Liver (tissue), 8 donors: ENCODE measurements at regions not wholly inside any gene's neighbourhood (a gene's known extent, or its start where the extent isn't known, plus 50 kb on each side); places are given as distances from the start of the nearest gene placed in this dataset.
A peak's percentile ranks its signal among the peaks of the same experiment; 100 is the strongest.

Experiments
- DNase-seq: peaks from one replicate; pipeline ENCODE4 v3.0.0-alpha.2; 2017; ENCODE audit warnings: low spot score
- H3K27ac ChIP-seq, 2 donors: one replicate each; pipeline ENCODE4 v1.7.0; 2013; ENCODE audit warnings: inconsistent platforms in 2 of 2, low read length in 2 of 2, control low read depth in 1 of 2, low read depth in 1 of 2, mild to moderate bottlenecking in 1 of 2
- H3K27me3 ChIP-seq, 4 donors: one replicate each; pipeline versions ENCODE4 v1.6.1 to v1.7.0; 2013; ENCODE audit warnings: low read length in 3 of 4, inconsistent platforms in 1 of 4, mild to moderate bottlenecking in 1 of 4, moderate library complexity in 1 of 4; ENCODE audit not compliant: control insufficient read depth in 4 of 4, insufficient read depth in 4 of 4
- H3K36me3 ChIP-seq, 4 donors: one replicate each; pipeline versions ENCODE4 v1.6.1 to v1.7.0; 2013; ENCODE audit warnings: low read length in 3 of 4, mild to moderate bottlenecking in 3 of 4, low read depth in 1 of 4, moderate library complexity in 1 of 4; ENCODE audit not compliant: control insufficient read depth in 4 of 4, insufficient read depth in 3 of 4
- H3K4me1 ChIP-seq, 4 donors: one replicate each; pipeline versions ENCODE4 v1.6.1 to v1.7.0; 2013; ENCODE audit warnings: low read length in 3 of 4, mild to moderate bottlenecking in 3 of 4, moderate library complexity in 1 of 4; ENCODE audit not compliant: control insufficient read depth in 4 of 4, insufficient read depth in 4 of 4
- H3K4me3 ChIP-seq, 3 donors: one replicate each; pipeline versions ENCODE4 v1.6.1 to v1.7.0; 2013; ENCODE audit warnings: low read length in 3 of 3, control low read depth in 1 of 3, low read depth in 1 of 3, mild to moderate bottlenecking in 1 of 3
- H3K9ac ChIP-seq, 2 donors: one replicate each; pipeline ENCODE4 v1.7.0; 2013; ENCODE audit warnings: low read length in 2 of 2, mild to moderate bottlenecking in 2 of 2, moderate library complexity in 2 of 2, control low read depth in 1 of 2, low read depth in 1 of 2
- H3K9me3 ChIP-seq, 4 donors: one replicate each; pipeline versions ENCODE4 v1.6.1 to v1.7.0; 2013; ENCODE audit warnings: low read length in 3 of 4; ENCODE audit not compliant: control insufficient read depth in 4 of 4
- FOXA1 ChIP-seq: IDR thresholded peaks from 2 replicates; pipeline ENCODE4 v1.6.1; 2016; ENCODE audit warnings: antibody characterized with exemption
- FOXA2 ChIP-seq: IDR thresholded peaks from 2 replicates; pipeline ENCODE4 v1.6.1; 2016; ENCODE audit warnings: antibody characterized with exemption
- GABPA ChIP-seq, 2 donors: IDR thresholded peaks in 1 of 2; conservative IDR thresholded peaks in 1 of 2; 2 replicates each; pipeline ENCODE4 v1.6.1; 2016; ENCODE audit warnings: antibody characterized with exemption in 2 of 2, mild to moderate bottlenecking in 1 of 2, moderate library complexity in 1 of 2
- HNF4G ChIP-seq: IDR thresholded peaks from 2 replicates; pipeline ENCODE4 v1.6.1; 2016; ENCODE audit warnings: antibody characterized with exemption
- JUND ChIP-seq, 2 donors: IDR thresholded peaks; 2 replicates each; pipeline ENCODE4 v1.6.1; 2016; ENCODE audit warnings: antibody characterized with exemption in 2 of 2
- NR2F2 ChIP-seq: IDR thresholded peaks from 2 replicates; pipeline ENCODE4 v1.6.1; 2016; ENCODE audit warnings: antibody characterized with exemption
- RAD21 ChIP-seq, 2 donors: IDR thresholded peaks; 2 replicates each; pipeline ENCODE4 v1.6.1; 2016; ENCODE audit warnings: antibody characterized with exemption in 2 of 2, mild to moderate bottlenecking in 2 of 2
- RXRA ChIP-seq, 2 donors: IDR thresholded peaks; 2 replicates each; pipeline ENCODE4 v1.6.1; 2017 to 2018; ENCODE audit warnings: antibody characterized with exemption in 2 of 2, mild to moderate bottlenecking in 1 of 2
- TAF1 ChIP-seq: conservative IDR thresholded peaks from 2 replicates; pipeline ENCODE4 v1.6.1; 2016; ENCODE audit warnings: antibody characterized with exemption, mild to moderate bottlenecking
- WGBS: extraction: QIAGEN DNeasy Blood & Tissue Kit; methylation state at CpG from one replicate; pipeline ENCODE4 v1.1.7; 2013; 5-methylcytosine and 5-hydroxymethylcytosine counted together
- TF ChIP-seq, protein P1 (sequence below): IDR thresholded peaks from 2 replicates; pipeline ENCODE4 v1.6.1; 2016; ENCODE audit warnings: antibody characterized with exemption
- TF ChIP-seq, protein P2 (sequence below): fragments of 150-350 bp; IDR thresholded peaks from 2 replicates; pipeline ENCODE4 v1.5.1; 2017; ENCODE audit warnings: improper control_type of control experiment, low read depth, low read length; ENCODE audit not compliant: missing input control
- TF ChIP-seq, protein P3 (sequence below): IDR thresholded peaks from 2 replicates; pipeline ENCODE4 v1.6.1; 2016; ENCODE audit warnings: antibody characterized with exemption
- TF ChIP-seq, protein P4 (sequence below): IDR thresholded peaks from 2 replicates; pipeline ENCODE4 v1.6.1; 2016; ENCODE audit warnings: antibody characterized with exemption, mild to moderate bottlenecking
- TF ChIP-seq, protein P5 (sequence below): IDR thresholded peaks from 2 replicates; pipeline ENCODE4 v1.6.1; 2016; ENCODE audit warnings: antibody characterized with exemption
- donor health status: healthy.
- donor health status: healthy.
- donor health status: healthy.
- donor health status: healthy.
- donor health status: healthy.

DNA sequence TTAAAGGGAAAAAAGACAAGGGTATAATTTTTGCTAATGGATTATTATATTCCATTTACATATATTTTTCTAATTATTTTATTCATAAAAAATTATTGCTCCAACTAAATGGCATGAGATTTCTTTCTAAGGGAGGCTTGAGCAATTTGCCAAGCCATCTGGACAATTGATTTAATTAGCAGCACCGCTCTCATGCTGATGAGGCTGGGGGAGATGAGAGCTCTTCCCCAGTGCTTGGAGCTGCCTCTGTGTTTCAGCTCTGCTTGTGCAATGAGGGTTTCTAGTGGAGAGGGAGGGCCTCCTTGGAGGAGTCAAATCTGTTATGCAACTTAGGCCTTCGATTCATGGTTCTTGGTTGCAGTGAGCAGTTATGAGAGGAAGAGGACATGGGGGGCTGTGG lies 574.3 kb downstream of the TCERG1L start (continued):
- TF ChIP-seq, protein P1, sequence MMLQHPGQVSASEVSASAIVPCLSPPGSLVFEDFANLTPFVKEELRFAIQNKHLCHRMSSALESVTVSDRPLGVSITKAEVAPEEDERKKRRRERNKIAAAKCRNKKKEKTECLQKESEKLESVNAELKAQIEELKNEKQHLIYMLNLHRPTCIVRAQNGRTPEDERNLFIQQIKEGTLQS = no peak
- TF ChIP-seq NR2F2 (no peak), RAD21 (IDR thresholded peaks at IDR 0.05) (no peak), RXRA (IDR thresholded peaks at IDR 0.05) (no peak)
- TF ChIP-seq, protein P2, sequence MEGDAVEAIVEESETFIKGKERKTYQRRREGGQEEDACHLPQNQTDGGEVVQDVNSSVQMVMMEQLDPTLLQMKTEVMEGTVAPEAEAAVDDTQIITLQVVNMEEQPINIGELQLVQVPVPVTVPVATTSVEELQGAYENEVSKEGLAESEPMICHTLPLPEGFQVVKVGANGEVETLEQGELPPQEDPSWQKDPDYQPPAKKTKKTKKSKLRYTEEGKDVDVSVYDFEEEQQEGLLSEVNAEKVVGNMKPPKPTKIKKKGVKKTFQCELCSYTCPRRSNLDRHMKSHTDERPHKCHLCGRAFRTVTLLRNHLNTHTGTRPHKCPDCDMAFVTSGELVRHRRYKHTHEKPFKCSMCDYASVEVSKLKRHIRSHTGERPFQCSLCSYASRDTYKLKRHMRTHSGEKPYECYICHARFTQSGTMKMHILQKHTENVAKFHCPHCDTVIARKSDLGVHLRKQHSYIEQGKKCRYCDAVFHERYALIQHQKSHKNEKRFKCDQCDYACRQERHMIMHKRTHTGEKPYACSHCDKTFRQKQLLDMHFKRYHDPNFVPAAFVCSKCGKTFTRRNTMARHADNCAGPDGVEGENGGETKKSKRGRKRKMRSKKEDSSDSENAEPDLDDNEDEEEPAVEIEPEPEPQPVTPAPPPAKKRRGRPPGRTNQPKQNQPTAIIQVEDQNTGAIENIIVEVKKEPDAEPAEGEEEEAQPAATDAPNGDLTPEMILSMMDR = no peak

DNA sequence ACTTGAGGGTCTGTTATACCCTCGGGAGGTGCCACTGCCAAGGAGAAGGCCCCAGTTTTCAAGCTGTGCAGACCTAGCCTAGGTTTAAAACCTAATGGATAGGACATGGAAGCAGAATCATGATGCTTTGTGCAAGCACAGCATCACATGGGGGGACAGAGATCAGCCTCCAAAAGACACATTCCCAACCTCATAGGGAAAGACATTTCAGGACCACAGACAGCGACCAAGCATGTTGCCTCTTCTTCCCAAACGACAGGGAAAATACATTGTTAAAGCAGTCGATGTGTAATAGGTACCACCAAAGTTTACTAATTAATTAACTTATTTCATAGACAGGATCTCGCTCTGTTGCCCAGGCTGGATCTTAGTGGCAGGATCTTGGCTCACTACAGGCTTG lies 573.9 kb downstream of the TCERG1L start:
- no peak for DNase-seq
- no peaks in the 10 kb centered on the region for H3K36me3 ChIP-seq
- H3K27me3 ChIP-seq = no peaks in the 10 kb centered on the region
- H3K27ac ChIP-seq = no peak overlapping the region
- no peak overlapping the region for H3K9ac ChIP-seq
- no peaks in the 10 kb centered on the region for H3K4me1 ChIP-seq
- H3K9me3 ChIP-seq = no peaks in the 10 kb centered on the region
- 31% methylated on average over 5 of the region's 5 CpGs for WGBS
- TF ChIP-seq NR2F2 (no peak), RXRA (IDR thresholded peaks at IDR 0.05) (no peak), FOXA1 (no peak), FOXA2 (no peak)
- TF ChIP-seq, protein P1 = no peak
- TF ChIP-seq, protein P3, sequence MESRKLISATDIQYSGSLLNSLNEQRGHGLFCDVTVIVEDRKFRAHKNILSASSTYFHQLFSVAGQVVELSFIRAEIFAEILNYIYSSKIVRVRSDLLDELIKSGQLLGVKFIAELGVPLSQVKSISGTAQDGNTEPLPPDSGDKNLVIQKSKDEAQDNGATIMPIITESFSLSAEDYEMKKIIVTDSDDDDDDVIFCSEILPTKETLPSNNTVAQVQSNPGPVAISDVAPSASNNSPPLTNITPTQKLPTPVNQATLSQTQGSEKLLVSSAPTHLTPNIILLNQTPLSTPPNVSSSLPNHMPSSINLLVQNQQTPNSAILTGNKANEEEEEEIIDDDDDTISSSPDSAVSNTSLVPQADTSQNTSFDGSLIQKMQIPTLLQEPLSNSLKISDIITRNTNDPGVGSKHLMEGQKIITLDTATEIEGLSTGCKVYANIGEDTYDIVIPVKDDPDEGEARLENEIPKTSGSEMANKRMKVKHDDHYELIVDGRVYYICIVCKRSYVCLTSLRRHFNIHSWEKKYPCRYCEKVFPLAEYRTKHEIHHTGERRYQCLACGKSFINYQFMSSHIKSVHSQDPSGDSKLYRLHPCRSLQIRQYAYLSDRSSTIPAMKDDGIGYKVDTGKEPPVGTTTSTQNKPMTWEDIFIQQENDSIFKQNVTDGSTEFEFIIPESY = no peak
- TF ChIP-seq, protein P4, sequence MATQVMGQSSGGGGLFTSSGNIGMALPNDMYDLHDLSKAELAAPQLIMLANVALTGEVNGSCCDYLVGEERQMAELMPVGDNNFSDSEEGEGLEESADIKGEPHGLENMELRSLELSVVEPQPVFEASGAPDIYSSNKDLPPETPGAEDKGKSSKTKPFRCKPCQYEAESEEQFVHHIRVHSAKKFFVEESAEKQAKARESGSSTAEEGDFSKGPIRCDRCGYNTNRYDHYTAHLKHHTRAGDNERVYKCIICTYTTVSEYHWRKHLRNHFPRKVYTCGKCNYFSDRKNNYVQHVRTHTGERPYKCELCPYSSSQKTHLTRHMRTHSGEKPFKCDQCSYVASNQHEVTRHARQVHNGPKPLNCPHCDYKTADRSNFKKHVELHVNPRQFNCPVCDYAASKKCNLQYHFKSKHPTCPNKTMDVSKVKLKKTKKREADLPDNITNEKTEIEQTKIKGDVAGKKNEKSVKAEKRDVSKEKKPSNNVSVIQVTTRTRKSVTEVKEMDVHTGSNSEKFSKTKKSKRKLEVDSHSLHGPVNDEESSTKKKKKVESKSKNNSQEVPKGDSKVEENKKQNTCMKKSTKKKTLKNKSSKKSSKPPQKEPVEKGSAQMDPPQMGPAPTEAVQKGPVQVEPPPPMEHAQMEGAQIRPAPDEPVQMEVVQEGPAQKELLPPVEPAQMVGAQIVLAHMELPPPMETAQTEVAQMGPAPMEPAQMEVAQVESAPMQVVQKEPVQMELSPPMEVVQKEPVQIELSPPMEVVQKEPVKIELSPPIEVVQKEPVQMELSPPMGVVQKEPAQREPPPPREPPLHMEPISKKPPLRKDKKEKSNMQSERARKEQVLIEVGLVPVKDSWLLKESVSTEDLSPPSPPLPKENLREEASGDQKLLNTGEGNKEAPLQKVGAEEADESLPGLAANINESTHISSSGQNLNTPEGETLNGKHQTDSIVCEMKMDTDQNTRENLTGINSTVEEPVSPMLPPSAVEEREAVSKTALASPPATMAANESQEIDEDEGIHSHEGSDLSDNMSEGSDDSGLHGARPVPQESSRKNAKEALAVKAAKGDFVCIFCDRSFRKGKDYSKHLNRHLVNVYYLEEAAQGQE = peak; percentile 97
- TF ChIP-seq, protein P5, sequence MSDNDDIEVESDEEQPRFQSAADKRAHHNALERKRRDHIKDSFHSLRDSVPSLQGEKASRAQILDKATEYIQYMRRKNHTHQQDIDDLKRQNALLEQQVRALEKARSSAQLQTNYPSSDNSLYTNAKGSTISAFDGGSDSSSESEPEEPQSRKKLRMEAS = no peak
- no peak overlapping the region for H3K4me3 ChIP-seq

DNA sequence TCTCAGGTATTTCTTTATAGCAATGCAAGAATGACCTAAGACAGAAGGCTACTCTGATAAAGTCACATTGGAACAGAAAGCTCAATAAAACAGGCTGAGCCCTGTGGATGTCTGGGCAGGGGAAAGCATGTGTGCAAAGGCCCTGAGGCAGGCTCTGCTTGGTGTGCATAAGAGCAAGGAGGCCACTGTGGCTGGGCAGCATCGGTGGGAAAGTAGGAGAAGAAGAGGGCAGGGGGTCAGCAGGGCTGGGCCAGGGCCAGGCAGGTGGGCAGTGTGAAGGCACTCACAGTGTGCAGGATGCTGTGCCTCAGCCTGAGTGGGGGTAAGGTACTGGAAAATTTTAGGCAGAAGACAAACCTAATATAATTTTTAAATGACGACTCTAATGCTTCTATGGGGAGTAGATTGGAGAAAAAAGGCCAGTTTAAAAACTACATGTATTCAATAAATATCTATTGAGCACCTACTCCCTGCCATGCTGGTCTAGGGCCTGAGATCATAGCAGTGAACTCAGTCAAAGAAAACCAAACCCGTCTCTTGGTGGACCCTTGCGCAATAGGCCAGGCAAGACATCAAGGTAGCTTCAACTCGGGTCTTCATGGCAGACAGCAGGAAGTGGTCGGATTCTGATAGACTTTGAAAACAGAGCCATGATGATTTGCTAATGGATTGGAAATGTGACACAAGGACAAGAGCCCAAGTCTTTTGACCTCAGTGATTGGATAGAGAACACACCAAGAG lies 572.3 kb downstream of the TCERG1L start:
- Histone ChIP-seq H3K9me3 (no peaks in the 10 kb centered on the region), H3K4me3 (no peak overlapping the region), H3K9ac (no peak overlapping the region), H3K4me1 (no peaks in the 10 kb centered on the region), H3K27me3 (no peaks in the 10 kb centered on the region), H3K36me3 (no peaks in the 10 kb centered on the region), H3K27ac (no peak overlapping the region)
- WGBS = 77% methylated on average over 6 of the region's 6 CpGs
- no peak for DNase-seq
- TF ChIP-seq JUND (IDR thresholded peaks at IDR 0.05) (no peak), GABPA (IDR thresholded peaks at IDR 0.05 in 1 of 2, conservative IDR thresholded peaks at IDR 0.05 in 1 of 2) (no peak), HNF4G (no peak), TAF1 (no peak), NR2F2 (no peak), FOXA2 (no peak)
- TF ChIP-seq, protein P3 = no peak
- TF ChIP-seq, protein P5 = no peak
- TF ChIP-seq, protein P2 = no peak
- TF ChIP-seq, protein P1 = no peak
